ENCODE measurements at regions not wholly inside any gene's neighbourhood (a gene's known extent, or its start where the extent isn't known, plus 50 kb on each side); places are given as distances from the start of the nearest gene placed in this dataset.
A peak's percentile ranks its signal among the peaks of the same experiment; 100 is the strongest.

DNA sequence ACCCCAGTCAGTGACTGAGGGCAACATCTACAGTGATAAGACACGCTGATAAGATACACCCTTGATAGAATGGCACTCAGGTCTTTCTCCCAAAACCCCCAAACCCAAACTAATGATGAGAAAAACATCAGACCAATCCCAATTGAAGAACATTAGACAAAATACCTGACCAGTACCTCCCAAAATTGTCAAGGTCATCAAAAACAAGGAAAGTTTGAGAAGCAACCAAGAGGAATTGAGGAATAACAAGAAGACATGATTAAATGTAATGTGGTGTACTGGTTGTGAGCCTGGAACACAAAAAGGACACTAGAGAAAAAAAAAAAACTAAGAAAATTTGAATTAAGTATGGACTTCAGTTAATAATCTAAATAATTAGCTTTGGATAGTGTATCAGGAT lies 222.8 kb downstream of the GAS1 start:
- Histone ChIP-seq H3K4me3 (no peak overlapping the region), H3K27ac (no peak overlapping the region), H3K27me3 (replicated peaks; ENCODE audit: insufficient read depth) (no peaks in the 10 kb centered on the region), H3K9me3 (no peaks in the 10 kb centered on the region), H3K4me1 (ENCODE audit: control insufficient read depth in 1 of 2, low read depth in 2 of 2) (peaks cover 16 to 28% of the 10 kb centered on the region in 2 donors), H3K36me3 (no peaks in the 10 kb centered on the region)
- DNase-seq (ENCODE audit: low spot score) (no peak), ATAC-seq (ENCODE audit: insufficient number of reproducible peaks, low FRiP score, low read depth) (no peak)
- TF ChIP-seq, protein P1, sequence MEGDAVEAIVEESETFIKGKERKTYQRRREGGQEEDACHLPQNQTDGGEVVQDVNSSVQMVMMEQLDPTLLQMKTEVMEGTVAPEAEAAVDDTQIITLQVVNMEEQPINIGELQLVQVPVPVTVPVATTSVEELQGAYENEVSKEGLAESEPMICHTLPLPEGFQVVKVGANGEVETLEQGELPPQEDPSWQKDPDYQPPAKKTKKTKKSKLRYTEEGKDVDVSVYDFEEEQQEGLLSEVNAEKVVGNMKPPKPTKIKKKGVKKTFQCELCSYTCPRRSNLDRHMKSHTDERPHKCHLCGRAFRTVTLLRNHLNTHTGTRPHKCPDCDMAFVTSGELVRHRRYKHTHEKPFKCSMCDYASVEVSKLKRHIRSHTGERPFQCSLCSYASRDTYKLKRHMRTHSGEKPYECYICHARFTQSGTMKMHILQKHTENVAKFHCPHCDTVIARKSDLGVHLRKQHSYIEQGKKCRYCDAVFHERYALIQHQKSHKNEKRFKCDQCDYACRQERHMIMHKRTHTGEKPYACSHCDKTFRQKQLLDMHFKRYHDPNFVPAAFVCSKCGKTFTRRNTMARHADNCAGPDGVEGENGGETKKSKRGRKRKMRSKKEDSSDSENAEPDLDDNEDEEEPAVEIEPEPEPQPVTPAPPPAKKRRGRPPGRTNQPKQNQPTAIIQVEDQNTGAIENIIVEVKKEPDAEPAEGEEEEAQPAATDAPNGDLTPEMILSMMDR (IDR thresholded peaks at IDR 0.05): no peak

DNA sequence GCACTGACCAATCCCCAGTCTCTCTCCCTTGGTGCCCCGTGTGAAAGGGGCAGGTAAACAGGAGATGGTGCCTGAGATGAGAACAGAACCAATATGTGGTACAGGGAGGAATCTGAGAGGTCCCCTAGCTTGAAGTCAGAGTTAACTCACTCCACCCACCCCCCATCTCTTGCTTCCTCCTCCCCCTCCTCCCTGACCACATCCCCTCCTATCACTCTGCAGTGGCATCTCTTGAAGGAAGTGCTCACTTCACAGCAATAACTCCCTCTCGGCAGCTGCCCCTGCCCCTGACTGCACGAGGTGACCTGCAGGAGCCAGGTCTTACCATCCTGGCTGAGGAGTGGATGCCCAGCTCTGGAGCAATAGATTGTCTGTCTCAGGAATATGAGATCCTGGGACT lies 224.0 kb downstream of the GAS1 start:
- no peaks in the 10 kb centered on the region for H3K27me3 ChIP-seq (replicated peaks; ENCODE audit: insufficient read depth)
- H3K36me3 ChIP-seq: no peaks in the 10 kb centered on the region
- peaks cover 16 to 33% of the 10 kb centered on the region in 2 donors for H3K4me1 ChIP-seq (ENCODE audit: control insufficient read depth in 1 of 2, low read depth in 2 of 2)
- DNase-seq (ENCODE audit: low spot score) (no peak), ATAC-seq (ENCODE audit: insufficient number of reproducible peaks, low FRiP score, low read depth) (no peak)
- H3K4me3 ChIP-seq: no peak overlapping the region
- H3K9me3 ChIP-seq: no peaks in the 10 kb centered on the region
- TF ChIP-seq, protein P1 (IDR thresholded peaks at IDR 0.05): no peak
- peak overlapping the region in 1 of 2 donors; percentile 92 for H3K27ac ChIP-seq

- DNase-seq (ENCODE audit: low spot score): no peak
- Histone ChIP-seq H3K9me3 (no peaks in the 10 kb centered on the region), H3K27ac (peak overlapping the region; percentile 80 to 92), H3K4me3 (no peak overlapping the region), H3K4me1 (ENCODE audit: control insufficient read depth in 1 of 2, low read depth in 2 of 2) (peaks cover 16 to 40% of the 10 kb centered on the region in 2 donors), H3K36me3 (no peaks in the 10 kb centered on the region), H3K27me3 (replicated peaks; ENCODE audit: insufficient read depth) (no peaks in the 10 kb centered on the region)
- TF ChIP-seq, protein P1 (IDR thresholded peaks at IDR 0.05): no peak
- no peak for ATAC-seq (ENCODE audit: insufficient number of reproducible peaks, low FRiP score, low read depth)
Observed at GRCh38 chr9:86722706-86723075, 224.6 kb downstream of the GAS1 start.

DNA sequence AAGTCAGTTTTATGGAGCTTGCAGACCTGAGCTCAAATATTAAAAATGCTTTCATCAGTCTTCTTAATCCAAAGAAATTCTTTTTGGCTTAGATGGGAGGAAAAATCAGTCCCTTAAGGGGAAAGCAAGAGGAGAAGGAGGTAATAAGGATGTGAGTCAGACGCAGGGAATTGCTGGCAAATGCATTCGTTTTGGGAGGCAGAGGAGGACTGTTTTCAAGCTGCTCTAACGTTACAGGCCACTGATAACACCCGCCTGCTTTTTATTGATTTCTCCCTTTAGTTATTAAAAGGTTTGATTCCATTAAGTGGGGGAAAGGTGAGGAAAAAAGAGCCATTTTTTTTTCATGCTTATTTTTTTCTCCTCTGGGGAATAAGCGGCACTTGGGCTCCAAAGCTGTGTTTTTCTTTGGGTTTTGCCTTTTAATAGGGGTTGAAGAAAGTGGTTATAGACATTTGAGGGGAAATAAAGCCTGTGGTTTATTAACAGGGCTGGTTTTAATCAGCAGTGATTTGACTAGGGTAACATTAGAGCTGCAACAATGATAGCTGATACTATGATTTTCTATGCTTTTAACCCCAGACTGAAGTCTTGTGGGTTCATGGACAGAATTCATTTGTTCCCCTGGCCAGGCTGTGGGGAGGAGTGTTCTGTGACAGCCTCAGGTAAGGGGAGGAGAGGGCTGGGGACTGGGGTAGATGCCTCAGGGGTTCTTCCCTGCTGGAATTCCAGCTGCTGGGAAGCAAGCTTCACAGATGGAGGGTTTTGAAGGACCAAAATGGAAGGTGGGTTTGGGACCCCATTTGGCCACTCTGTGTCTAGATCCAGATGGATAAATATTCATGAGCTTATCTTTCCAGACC lies 225.2 kb downstream of the GAS1 start:
- TF ChIP-seq, protein P1 (IDR thresholded peaks at IDR 0.05): no peak
- no peaks in the 10 kb centered on the region for H3K36me3 ChIP-seq
- H3K4me1 ChIP-seq (ENCODE audit: control insufficient read depth in 1 of 2, low read depth in 2 of 2): peaks cover 16 to 40% of the 10 kb centered on the region in 2 donors
- H3K4me3 ChIP-seq: peak overlapping the region; percentile 32
- H3K27me3 ChIP-seq (replicated peaks; ENCODE audit: insufficient read depth): no peaks in the 10 kb centered on the region
- H3K27ac ChIP-seq: peak overlapping the region; percentile 80 to 92
- no peaks in the 10 kb centered on the region for H3K9me3 ChIP-seq
- DNase-seq (ENCODE audit: low spot score) (no peak), ATAC-seq (ENCODE audit: insufficient number of reproducible peaks, low FRiP score, low read depth) (peak; percentile 85)

DNA sequence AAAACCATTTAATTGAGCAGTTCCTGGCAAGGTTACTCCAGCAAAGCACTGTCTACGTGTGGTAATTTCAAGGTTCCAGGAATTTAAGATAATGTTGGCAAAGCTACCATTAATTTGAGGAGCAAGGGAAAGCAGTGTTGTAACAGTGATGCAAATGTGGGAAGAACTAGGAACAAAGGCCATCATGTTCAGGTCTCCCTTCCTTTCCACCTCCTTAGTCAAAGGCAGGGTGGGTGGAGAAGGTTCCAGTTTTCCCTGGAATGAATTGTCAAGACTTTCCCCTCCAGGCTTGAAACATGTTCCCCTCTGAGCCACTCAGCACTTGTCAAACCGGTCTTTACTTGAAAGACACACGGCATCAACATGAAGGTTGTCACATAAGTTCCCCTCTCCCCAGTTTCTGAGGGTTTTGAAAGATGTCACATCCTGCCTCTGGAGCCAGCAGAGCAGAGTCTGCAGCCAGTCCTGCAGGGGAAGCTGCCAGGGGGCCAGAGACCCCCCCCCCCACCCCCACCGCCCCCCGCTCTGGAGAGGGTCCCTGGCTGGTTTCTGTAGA lies 226.0 kb downstream of the GAS1 start:
- H3K9me3 ChIP-seq: no peaks in the 10 kb centered on the region
- H3K27me3 ChIP-seq (replicated peaks; ENCODE audit: insufficient read depth): no peaks in the 10 kb centered on the region
- H3K27ac ChIP-seq: peak overlapping the region; percentile 77 to 92
- H3K36me3 ChIP-seq: no peaks in the 10 kb centered on the region
- ATAC-seq (ENCODE audit: insufficient number of reproducible peaks, low FRiP score, low read depth) (no peak), DNase-seq (ENCODE audit: low spot score) (no peak)
- TF ChIP-seq, protein P1 (IDR thresholded peaks at IDR 0.05): no peak
- H3K4me3 ChIP-seq: peak overlapping the region; percentile 32
- peaks cover 16 to 40% of the 10 kb centered on the region in 2 donors for H3K4me1 ChIP-seq (ENCODE audit: control insufficient read depth in 1 of 2, low read depth in 2 of 2)

All from thoracic aorta (tissue), 2 donors.